MM.1S (cell line): ENCODE measurements at regions not wholly inside any gene's neighbourhood (a gene's known extent, or its start where the extent isn't known, plus 50 kb on each side); places are given as distances from the start of the nearest gene placed in this dataset.

Experiments
- DNase-seq: peaks from one replicate; pipeline ENCODE4 v3.0.0-alpha.2; 2015
- H2AFZ ChIP-seq: fragments of 300-600 bp; sonication (generic); 2 replicates; pipeline ENCODE4 v1.6.0; 2016; ENCODE audit warnings: antibody characterized with exemption, low read length
- H3F3A ChIP-seq: fragments of 300-600 bp; sonication (generic); 2 replicates; pipeline ENCODE4 v1.6.1; 2016; ENCODE audit warnings: mild to moderate bottlenecking, antibody characterized with exemption, low read length, moderate library complexity, mixed read lengths; ENCODE audit not compliant: insufficient read depth
- H3K27ac ChIP-seq: fragments of 300-600 bp; sonication (generic); 2 replicates; pipeline ENCODE4 v1.5.1; 2016; ENCODE audit warnings: mild to moderate bottlenecking, low read length
- H3K27me3 ChIP-seq: fragments of 300-600 bp; sonication (generic); replicated peaks from 2 replicates; pipeline ENCODE4 v1.6.0; 2016; ENCODE audit warnings: low read length; ENCODE audit not compliant: insufficient read depth
- H3K36me3 ChIP-seq: fragments of 300-600 bp; sonication (generic); replicated peaks from 2 replicates; pipeline ENCODE4 v1.6.1; 2016; ENCODE audit warnings: mild to moderate bottlenecking, low read length, mixed read lengths; ENCODE audit not compliant: insufficient read depth
- H3K4me1 ChIP-seq: fragments of 300-600 bp; sonication (generic); 2 replicates; pipeline ENCODE4 v1.6.1; 2016; ENCODE audit warnings: low read length, mixed read lengths
- H3K4me2 ChIP-seq: fragments of 300-600 bp; sonication (generic); 2 replicates; pipeline ENCODE4 v1.6.0; 2016; ENCODE audit warnings: low read depth, low read length
- H3K4me3 ChIP-seq: fragments of 300-600 bp; sonication (generic); 2 replicates; pipeline ENCODE4 v1.5.1; 2016; ENCODE audit warnings: low read length, mixed read lengths
- H3K79me2 ChIP-seq: fragments of 300-600 bp; sonication (generic); 2 replicates; pipeline ENCODE4 v1.6.1; 2016; ENCODE audit warnings: mixed run types, low read length, mixed read lengths
- H3K9ac ChIP-seq: fragments of 300-600 bp; sonication (generic); 2 replicates; pipeline ENCODE4 v1.6.1; 2016; ENCODE audit warnings: low read length, mixed read lengths
- H3K9me2 ChIP-seq: fragments of 300-600 bp; sonication (generic); replicated peaks from 2 replicates; pipeline ENCODE4 v1.6.1; 2016; ENCODE audit warnings: mild to moderate bottlenecking, low read length, mixed read lengths; ENCODE audit not compliant: insufficient read depth
- H3K9me3 ChIP-seq: fragments of 300-600 bp; sonication (generic); replicated peaks from 2 replicates; pipeline ENCODE4 v1.6.1; 2016; ENCODE audit warnings: mild to moderate bottlenecking, low read length, mixed read lengths; ENCODE audit not compliant: insufficient read depth
- H4K20me1 ChIP-seq: fragments of 300-600 bp; sonication (generic); 2 replicates; pipeline ENCODE4 v1.6.1; 2016; ENCODE audit warnings: mild to moderate bottlenecking, low read length, moderate library complexity, mixed read lengths; ENCODE audit not compliant: insufficient read depth
- EZH2 ChIP-seq: fragments of 300-600 bp; sonication (generic); optimal IDR thresholded peaks from 2 replicates; pipeline ENCODE3; 2017; ENCODE audit warnings: low read depth, mild to moderate bottlenecking, antibody characterized with exemption, low read length, mixed read lengths
- EZH2phosphoT487 ChIP-seq: fragments of 300-600 bp; sonication (generic); IDR thresholded peaks from 2 replicates; pipeline ENCODE4 v1.6.1; 2018; ENCODE audit warnings: antibody characterized with exemption, low read length
- TF ChIP-seq, protein P1 (sequence below): fragments of 300-600 bp; sonication (generic); IDR thresholded peaks from 2 replicates; pipeline ENCODE4 v1.5.1; 2016; ENCODE audit warnings: antibody characterized with exemption, low read length, mixed read lengths

DNA sequence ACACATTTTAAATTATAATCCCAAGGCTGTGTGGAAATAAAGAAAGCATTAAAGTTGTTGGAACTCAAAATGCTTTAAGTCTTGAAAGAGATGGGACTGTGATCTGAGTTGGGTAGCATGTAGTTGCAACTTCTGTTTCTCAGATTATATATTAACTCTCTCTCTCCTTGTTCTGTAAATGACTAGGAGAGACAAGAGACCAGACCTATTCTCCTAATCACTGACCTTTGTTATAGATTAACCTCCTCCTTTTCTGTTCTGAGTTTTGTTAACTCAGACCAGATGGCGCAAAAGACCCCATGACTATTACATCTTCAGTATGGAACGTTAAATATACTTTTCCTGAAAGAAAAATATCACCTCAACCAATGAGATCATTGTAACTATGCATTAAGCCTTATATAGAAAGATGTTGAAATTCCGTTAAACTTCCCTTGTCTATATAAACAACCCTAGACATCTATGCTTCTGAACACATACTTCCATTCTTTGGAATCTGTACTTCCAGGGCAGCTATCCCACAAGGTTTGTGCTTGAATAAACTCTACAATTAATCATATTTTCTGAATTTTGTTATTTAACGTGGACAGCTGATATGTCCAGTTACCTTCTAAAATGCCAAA is 143.5 kb upstream of the TRIM24 start:
- H3K9ac ChIP-seq, result no peak overlapping the region
- TF ChIP-seq, protein P1, sequence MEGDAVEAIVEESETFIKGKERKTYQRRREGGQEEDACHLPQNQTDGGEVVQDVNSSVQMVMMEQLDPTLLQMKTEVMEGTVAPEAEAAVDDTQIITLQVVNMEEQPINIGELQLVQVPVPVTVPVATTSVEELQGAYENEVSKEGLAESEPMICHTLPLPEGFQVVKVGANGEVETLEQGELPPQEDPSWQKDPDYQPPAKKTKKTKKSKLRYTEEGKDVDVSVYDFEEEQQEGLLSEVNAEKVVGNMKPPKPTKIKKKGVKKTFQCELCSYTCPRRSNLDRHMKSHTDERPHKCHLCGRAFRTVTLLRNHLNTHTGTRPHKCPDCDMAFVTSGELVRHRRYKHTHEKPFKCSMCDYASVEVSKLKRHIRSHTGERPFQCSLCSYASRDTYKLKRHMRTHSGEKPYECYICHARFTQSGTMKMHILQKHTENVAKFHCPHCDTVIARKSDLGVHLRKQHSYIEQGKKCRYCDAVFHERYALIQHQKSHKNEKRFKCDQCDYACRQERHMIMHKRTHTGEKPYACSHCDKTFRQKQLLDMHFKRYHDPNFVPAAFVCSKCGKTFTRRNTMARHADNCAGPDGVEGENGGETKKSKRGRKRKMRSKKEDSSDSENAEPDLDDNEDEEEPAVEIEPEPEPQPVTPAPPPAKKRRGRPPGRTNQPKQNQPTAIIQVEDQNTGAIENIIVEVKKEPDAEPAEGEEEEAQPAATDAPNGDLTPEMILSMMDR, result no peak
- TF ChIP-seq EZH2, result no peak
- no peak for TF ChIP-seq EZH2phosphoT487
- no peaks in the 10 kb centered on the region for H3F3A ChIP-seq
- H3K9me2 ChIP-seq, result no peaks in the 10 kb centered on the region
- H3K4me1 ChIP-seq, result peaks cover 6% of the 10 kb centered on the region; the same call in 1 of the 2 replicates
- H3K79me2 ChIP-seq, result no peaks in the 10 kb centered on the region
- DNase-seq, result no peak
- H3K36me3 ChIP-seq, result no peaks in the 10 kb centered on the region
- no peaks in the 10 kb centered on the region for H3K27me3 ChIP-seq
- H3K4me2 ChIP-seq, result no peak overlapping the region
- no peak overlapping the region for H3K4me3 ChIP-seq
- no peak overlapping the region for H2AFZ ChIP-seq
- no peaks in the 10 kb centered on the region for H3K9me3 ChIP-seq
- no peak overlapping the region for H3K27ac ChIP-seq
- no peaks in the 10 kb centered on the region for H4K20me1 ChIP-seq

DNA sequence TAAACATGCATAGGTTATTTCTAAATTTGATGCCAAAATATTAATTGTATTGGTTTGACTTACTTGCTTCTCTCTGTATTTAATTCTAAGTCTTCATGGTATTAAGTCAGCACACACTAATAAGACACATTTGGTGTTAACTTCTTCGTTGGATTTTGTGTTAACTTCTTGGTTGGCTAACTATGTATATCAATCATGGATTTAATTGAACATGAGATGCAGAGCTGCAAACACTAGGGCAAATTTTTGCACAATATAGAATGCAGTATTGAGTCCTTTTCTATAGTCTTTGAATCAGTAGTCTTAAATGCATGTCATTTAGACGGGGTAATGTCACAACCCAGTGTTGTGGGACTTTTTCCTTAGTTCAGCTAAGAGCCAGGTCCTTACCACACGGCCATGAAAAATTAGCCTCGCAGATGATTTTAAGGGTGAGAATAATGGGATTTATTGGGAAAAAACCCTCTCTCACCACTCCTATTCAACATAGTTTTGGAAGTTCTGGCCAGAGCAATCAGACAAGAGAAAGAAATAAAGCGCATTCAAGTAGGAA is 142.9 kb upstream of the TRIM24 start:
- Histone ChIP-seq H3F3A (no peaks in the 10 kb centered on the region), H3K27ac (no peak overlapping the region), H4K20me1 (no peaks in the 10 kb centered on the region), H3K9me3 (no peaks in the 10 kb centered on the region), H3K36me3 (no peaks in the 10 kb centered on the region), H3K4me2 (no peak overlapping the region), H3K4me3 (no peak overlapping the region), H3K4me1 (peaks cover 6% of the 10 kb centered on the region; the same call in 1 of the 2 replicates), H3K79me2 (no peaks in the 10 kb centered on the region), H3K9ac (no peak overlapping the region), H2AFZ (no peak overlapping the region), H3K27me3 (no peaks in the 10 kb centered on the region), H3K9me2 (no peaks in the 10 kb centered on the region)
- no peak for TF ChIP-seq EZH2
- TF ChIP-seq EZH2phosphoT487, result no peak
- TF ChIP-seq, protein P1, result no peak
- no peak for DNase-seq

DNA sequence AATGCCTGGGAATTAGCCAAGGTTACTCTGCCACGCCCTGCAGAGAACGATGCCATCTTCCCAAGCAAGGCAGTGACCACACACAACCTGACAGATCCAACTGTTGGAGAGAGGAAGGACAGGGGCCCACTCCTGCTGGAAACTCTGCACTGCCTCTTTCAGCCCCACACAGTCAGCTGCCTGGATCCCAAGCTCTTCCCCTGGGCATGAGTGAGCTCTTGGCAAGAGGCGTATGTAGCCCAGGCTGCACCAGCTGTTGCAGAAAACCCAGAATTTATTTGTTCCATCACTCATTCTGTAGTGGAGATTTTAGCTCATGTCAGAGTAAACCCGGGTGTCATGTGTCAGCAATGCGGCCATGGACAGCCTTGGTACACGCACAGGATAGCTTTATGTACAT is 135.1 kb upstream of the TRIM24 start:
- H3K27ac ChIP-seq, result no peak overlapping the region
- no peak overlapping the region for H3K4me2 ChIP-seq
- no peaks in the 10 kb centered on the region for H3K79me2 ChIP-seq
- no peak overlapping the region for H2AFZ ChIP-seq
- H3K9me2 ChIP-seq, result no peaks in the 10 kb centered on the region
- no peak overlapping the region for H3K9ac ChIP-seq
- no peaks in the 10 kb centered on the region for H3K9me3 ChIP-seq
- no peaks in the 10 kb centered on the region for H3K36me3 ChIP-seq
- TF ChIP-seq EZH2phosphoT487 (no peak), EZH2 (no peak)
- TF ChIP-seq, protein P1, result no peak
- H4K20me1 ChIP-seq, result no peaks in the 10 kb centered on the region
- no peaks in the 10 kb centered on the region for H3F3A ChIP-seq
- no peak overlapping the region for H3K4me3 ChIP-seq
- H3K4me1 ChIP-seq, result no peaks in the 10 kb centered on the region
- H3K27me3 ChIP-seq, result no peaks in the 10 kb centered on the region
- DNase-seq, result no peak
